ENCODE measurements at regions not wholly inside any gene's neighbourhood (a gene's known extent, or its start where the extent isn't known, plus 50 kb on each side); places are given as distances from the start of the nearest gene placed in this dataset.

GRCh38 chr12:32010631-32011336 lies 51.6 kb downstream of the RESF1 start:
- POLR2A ChIA-PET, result interaction anchor here (0.6 kb wide), 1 partner anchor 16 kb away, joined by 6 read pairs; no protein-coding TSS in a partner anchor

GRCh38 chr12:32012249-32012785 lies 53.1 kb downstream of the RESF1 start:
- no peaks in the 10 kb centered on the region for H3K27me3 ChIP-seq (ENCODE audit: control insufficient read depth, insufficient read depth, low read length)
- H3K36me3 ChIP-seq (ENCODE audit: control insufficient read depth, insufficient read depth, low read length), result no peaks in the 10 kb centered on the region
- H3K27ac ChIP-seq (ENCODE audit: low read length), result no peak overlapping the region
- H3K4me1 ChIP-seq (ENCODE audit: control insufficient read depth, insufficient read depth, low read length), result peaks cover 3% of the 10 kb centered on the region; the same call in 1 of the 2 replicates
- TF ChIP-seq REST (IDR thresholded peaks at IDR 0.05; ENCODE audit: insufficient read depth in 1 of 2, low read depth in 2 of 2, low read length in 1 of 2), result no peak
- no peak for TF ChIP-seq POLR2AphosphoS5 (IDR thresholded peaks at IDR 0.05; ENCODE audit: low read depth, low read length)
- TF ChIP-seq CTCF (IDR thresholded peaks at IDR 0.05), result no peak
- in situ Hi-C loops (cut with HindIII; ENCODE audit: low pct_unique_long_range_greater_than_20kb, low sequenced_read_pairs) (no loop called here), intact Hi-C loops (cut with micrococcal nuclease; ENCODE audit: unreplicated experiment) (no loop called here)
- POLR2A ChIA-PET, result no interaction called here
- CTCF ChIA-PET, result no interaction called here
- H3K9me3 ChIP-seq (ENCODE audit: control insufficient read depth, insufficient read depth, low read depth, low read length), result no peaks in the 10 kb centered on the region
- no TSS peak for BruUV-seq (replicated peaks)
- ATAC-seq, result no peak
- H3K4me3 ChIP-seq (ENCODE audit: low read depth in 2 of 2, low read length in 2 of 2), result no peak overlapping the region
- DNase-seq (ENCODE audit: low read depth, low spot score), result no peak

More at GRCh38 chr12:32010631-32011336, 51.6 kb downstream of the RESF1 start:
- DNase-seq (ENCODE audit: low read depth, low spot score), result no peak
- in situ Hi-C loops (cut with HindIII; ENCODE audit: low pct_unique_long_range_greater_than_20kb, low sequenced_read_pairs), result no loop called here
- Histone ChIP-seq H3K36me3 (ENCODE audit: control insufficient read depth, insufficient read depth, low read length) (no peaks in the 10 kb centered on the region), H3K9me3 (ENCODE audit: control insufficient read depth, insufficient read depth, low read depth, low read length) (no peaks in the 10 kb centered on the region), H3K4me1 (ENCODE audit: control insufficient read depth, insufficient read depth, low read length) (peaks cover 3% of the 10 kb centered on the region; the same call in 1 of the 2 replicates), H3K27ac (ENCODE audit: low read length) (no peak overlapping the region), H3K4me3 (ENCODE audit: low read depth in 2 of 2, low read length in 2 of 2) (no peak overlapping the region), H3K27me3 (ENCODE audit: control insufficient read depth, insufficient read depth, low read length) (no peaks in the 10 kb centered on the region)
- BruUV-seq (replicated peaks), result no TSS peak
- ATAC-seq, result no peak
- intact Hi-C loops (cut with micrococcal nuclease; ENCODE audit: unreplicated experiment), result no loop called here
- TF ChIP-seq CTCF (IDR thresholded peaks at IDR 0.05) (no peak), TCF7L2 (IDR thresholded peaks at IDR 0.05; ENCODE audit: low read depth, low read length) (no peak), SIN3A (IDR thresholded peaks at IDR 0.05; ENCODE audit: borderline replicate concordance, insufficient read depth, low read depth, low read length) (no peak)
- CTCF ChIA-PET, result no interaction called here
